ENCODE measurements at regions not wholly inside any gene's neighbourhood (a gene's known extent, or its start where the extent isn't known, plus 50 kb on each side); places are given as distances from the start of the nearest gene placed in this dataset.

- no peak for DNase-seq (ENCODE audit: low read depth, low spot score)
Observed at GRCh38 chr14:27370775-27371174, 772.9 kb upstream of the NOVA1 start.

GRCh38 chr14:27371209-27371608, 773.4 kb upstream of the NOVA1 start:
- no peak for DNase-seq (ENCODE audit: low read depth, low spot score)

GRCh38 chr14:27371868-27372267, 774.0 kb upstream of the NOVA1 start:
- no peak for DNase-seq (ENCODE audit: low read depth, low spot score)

- no peak for DNase-seq (ENCODE audit: low read depth, low spot score)
Observed at GRCh38 chr14:27372771-27373170, 774.9 kb upstream of the NOVA1 start.

GRCh38 chr14:27384124-27384523, 786.3 kb upstream of the NOVA1 start:
- DNase-seq (ENCODE audit: low read depth, low spot score): no peak

GRCh38 chr14:27386391-27386790, 788.6 kb upstream of the NOVA1 start:
- no peak for DNase-seq (ENCODE audit: low read depth, low spot score)

GRCh38 chr14:27387463-27387862, 789.6 kb upstream of the NOVA1 start:
- no peak for DNase-seq (ENCODE audit: low read depth, low spot score)

GRCh38 chr14:27389402-27389801, 791.6 kb upstream of the NOVA1 start:
- DNase-seq (ENCODE audit: low read depth, low spot score): no peak

- DNase-seq (ENCODE audit: low read depth, low spot score): no peak
Observed at GRCh38 chr14:27390155-27390554, 792.3 kb upstream of the NOVA1 start.

GRCh38 chr14:27391331-27391730, 793.5 kb upstream of the NOVA1 start:
- DNase-seq (ENCODE audit: low read depth, low spot score): no peak

GRCh38 chr14:27392153-27392552, 794.3 kb upstream of the NOVA1 start:
- no peak for DNase-seq (ENCODE audit: low read depth, low spot score)

GRCh38 chr14:27409944-27410343, 812.1 kb upstream of the NOVA1 start:
- DNase-seq (ENCODE audit: low read depth, low spot score): no peak

GRCh38 chr14:27410981-27411380, 813.1 kb upstream of the NOVA1 start:
- no peak for DNase-seq (ENCODE audit: low read depth, low spot score)

- DNase-seq (ENCODE audit: low read depth, low spot score): no peak
Observed at GRCh38 chr14:27427796-27428195, 830.0 kb upstream of the NOVA1 start.

GRCh38 chr14:27435923-27436670, 838.3 kb upstream of the NOVA1 start:
- DNase-seq (ENCODE audit: low read depth, low spot score): no peak

GRCh38 chr14:27484633-27485032, 886.8 kb upstream of the NOVA1 start:
- DNase-seq (ENCODE audit: low read depth, low spot score): no peak

GRCh38 chr14:27485193-27485592, 887.4 kb upstream of the NOVA1 start:
- no peak for DNase-seq (ENCODE audit: low read depth, low spot score)

GRCh38 chr14:27506272-27506671, 908.4 kb upstream of the NOVA1 start:
- DNase-seq (ENCODE audit: low read depth, low spot score): no peak

- no peak for DNase-seq (ENCODE audit: low read depth, low spot score)
Observed at GRCh38 chr14:27528328-27528727, 930.5 kb upstream of the NOVA1 start.

- no peak for DNase-seq (ENCODE audit: low read depth, low spot score)
Observed at GRCh38 chr14:27536748-27537147, 938.9 kb upstream of the NOVA1 start.

- no peak for DNase-seq (ENCODE audit: low read depth, low spot score)
Observed at GRCh38 chr14:27546111-27546510, 948.3 kb upstream of the NOVA1 start.

- DNase-seq (ENCODE audit: low read depth, low spot score): no peak
Observed at GRCh38 chr14:27553790-27554189, 956.0 kb upstream of the NOVA1 start.

GRCh38 chr14:27557445-27557844, 959.6 kb upstream of the NOVA1 start:
- no peak for DNase-seq (ENCODE audit: low read depth, low spot score)

GRCh38 chr14:27559848-27560247, 962.0 kb upstream of the NOVA1 start:
- no peak for DNase-seq (ENCODE audit: low read depth, low spot score)
